Kidney epithelial cell (primary cell): ENCODE measurements at regions not wholly inside any gene's neighbourhood (a gene's known extent, or its start where the extent isn't known, plus 50 kb on each side); places are given as distances from the start of the nearest gene placed in this dataset.
A peak's percentile ranks its signal among the peaks of the same experiment; 100 is the strongest.

Experiments used
- DNase-seq: peaks from one replicate; pipeline ENCODE4 v3.0.0-alpha.2; 2010; ENCODE audit warnings: low read depth
- H3K27me3 ChIP-seq: 2 replicates; pipeline ENCODE4 v1.6.0; 2011; ENCODE audit warnings: low read length; ENCODE audit not compliant: control insufficient read depth, insufficient read depth
- H3K36me3 ChIP-seq: 2 replicates; pipeline ENCODE4 v1.5.1; 2011; ENCODE audit warnings: low read length; ENCODE audit not compliant: control insufficient read depth, insufficient read depth
- H3K4me3 ChIP-seq: 2 replicates; pipeline ENCODE4 v1.5.1; 2011; ENCODE audit warnings: low read depth, mild to moderate bottlenecking, control low read depth, low read length
- CTCF ChIP-seq: IDR thresholded peaks from 2 replicates; pipeline ENCODE4 v1.5.1; 2011; ENCODE audit warnings: mild to moderate bottlenecking, moderate library complexity, low read length, control low read depth, inconsistent platforms; ENCODE audit not compliant: insufficient read depth, poor library complexity, severe bottlenecking

GRCh38 chr1:230542054-230542453 is 100.2 kb upstream of the COG2 start:
- peak; percentile 76 for DNase-seq
- Histone ChIP-seq H3K36me3 (no peaks in the 10 kb centered on the region), H3K4me3 (no peak overlapping the region), H3K27me3 (peaks cover 2% of the 10 kb centered on the region)
- no peak for TF ChIP-seq CTCF

- Histone ChIP-seq H3K27me3 (peaks cover 2% of the 10 kb centered on the region), H3K36me3 (no peaks in the 10 kb centered on the region), H3K4me3 (no peak overlapping the region)
- DNase-seq = no peak
- TF ChIP-seq CTCF = no peak
These were observed 101.0 kb upstream of the COG2 start for GRCh38 chr1:230541306-230541705.

- DNase-seq = no peak
- no peak for TF ChIP-seq CTCF
- H3K36me3 ChIP-seq = no peaks in the 10 kb centered on the region
- H3K27me3 ChIP-seq = peaks cover 2% of the 10 kb centered on the region
- no peak overlapping the region for H3K4me3 ChIP-seq
These were observed 101.7 kb upstream of the COG2 start for GRCh38 chr1:230540421-230541155.

GRCh38 chr1:230537456-230537855 is 104.8 kb upstream of the COG2 start:
- peaks cover 2% of the 10 kb centered on the region for H3K27me3 ChIP-seq
- no peak overlapping the region for H3K4me3 ChIP-seq
- TF ChIP-seq CTCF = no peak
- H3K36me3 ChIP-seq = no peaks in the 10 kb centered on the region
- no peak for DNase-seq

- Histone ChIP-seq H3K4me3 (no peak overlapping the region), H3K36me3 (no peaks in the 10 kb centered on the region), H3K27me3 (peaks cover 2% of the 10 kb centered on the region)
- no peak for TF ChIP-seq CTCF
- DNase-seq = no peak
These were observed 105.6 kb upstream of the COG2 start for GRCh38 chr1:230536641-230537155.

GRCh38 chr1:230534224-230534623 is 108.1 kb upstream of the COG2 start:
- peaks cover 2% of the 10 kb centered on the region for H3K27me3 ChIP-seq
- no peak for TF ChIP-seq CTCF

More at GRCh38 chr1:230534224-230534623, 108.1 kb upstream of the COG2 start:
- Histone ChIP-seq H3K4me3 (no peak overlapping the region), H3K36me3 (no peaks in the 10 kb centered on the region)
- no peak for DNase-seq
